ENCODE measurements at regions not wholly inside any gene's neighbourhood (a gene's known extent, or its start where the extent isn't known, plus 50 kb on each side); places are given as distances from the start of the nearest gene placed in this dataset.

DNA sequence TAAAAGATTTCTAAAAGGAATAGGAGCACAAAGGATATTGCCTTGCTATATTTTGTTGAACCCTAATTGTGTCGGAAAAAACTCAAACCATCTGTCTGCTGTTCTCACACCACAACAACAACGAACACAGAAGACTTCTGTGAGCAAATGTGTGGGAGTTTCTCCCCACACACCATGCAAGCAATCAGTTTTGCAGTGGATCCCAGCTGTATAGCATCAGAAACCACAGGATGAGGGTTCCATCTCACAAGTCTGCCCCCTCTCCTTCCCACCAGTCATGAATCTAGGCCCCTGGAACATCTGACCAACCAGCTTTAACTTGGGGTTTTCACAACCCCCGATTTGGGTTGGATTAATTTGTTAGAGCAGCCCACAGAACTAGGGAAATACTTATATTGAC lies 91.3 kb upstream of the SLC4A7 start:
- TF ChIP-seq EZH2 (IDR thresholded peaks at IDR 0.05) = no peak
- TF ChIP-seq POLR2AphosphoS5 (IDR thresholded peaks at IDR 0.05; ENCODE audit: borderline replicate concordance, low read depth, low read length) = no peak

Measured in SK-N-MC (cell line).